Activated CD4-positive, CD25-positive, alpha-beta regulatory T cell treated with anti-CD3 and anti-CD28 coated beads, Interleukin-2, amount 50 U/mL, for 16 hours (primary cell): ENCODE measurements at regions not wholly inside any gene's neighbourhood (a gene's known extent, or its start where the extent isn't known, plus 50 kb on each side); places are given as distances from the start of the nearest gene placed in this dataset.

ENCODE experiments used
- DNase-seq: peaks from one replicate; pipeline ENCODE4 v3.0.0-alpha.2; 2020; ENCODE audit warnings: low read depth, low spot score

DNA sequence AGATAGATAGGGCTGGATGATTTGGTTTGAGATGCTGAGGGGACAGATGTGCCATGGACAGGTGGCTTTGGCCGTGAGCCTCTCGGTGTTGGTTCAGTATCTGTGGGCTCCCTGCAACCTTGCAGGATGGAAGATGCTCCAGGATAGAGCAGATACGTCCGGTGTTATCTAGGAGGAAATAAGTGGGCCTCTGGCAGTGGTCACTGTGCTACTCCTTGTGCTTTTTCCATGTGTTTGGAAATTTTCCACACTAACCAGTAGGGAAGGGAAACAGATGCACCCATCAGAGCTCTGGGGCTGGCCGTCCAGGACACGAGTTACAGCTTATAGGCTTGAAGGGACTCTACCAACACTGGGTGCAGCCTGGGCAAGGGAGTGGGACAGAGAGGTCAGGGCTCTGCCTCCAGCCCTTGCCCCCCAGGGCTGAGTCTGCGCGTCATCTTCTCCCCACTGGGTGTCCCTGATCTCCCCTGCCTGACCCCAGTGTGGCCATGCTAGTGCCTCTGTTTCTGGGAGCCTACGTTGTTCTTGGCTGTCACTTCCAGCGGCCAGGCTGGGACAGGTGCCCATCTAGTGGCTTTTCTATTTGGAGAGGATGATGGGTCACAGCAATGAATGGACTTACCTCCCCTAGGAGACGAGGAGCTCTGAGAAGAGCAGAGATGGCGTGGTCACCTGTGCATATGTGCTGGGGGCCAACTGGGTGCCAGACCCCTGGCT, 166.9 kb downstream of the SEC14L1 start:
- no peak for DNase-seq

- no peak for DNase-seq
These were observed 168.3 kb downstream of the SEC14L1 start for GRCh38 chr17:77308861-77309726.

DNA sequence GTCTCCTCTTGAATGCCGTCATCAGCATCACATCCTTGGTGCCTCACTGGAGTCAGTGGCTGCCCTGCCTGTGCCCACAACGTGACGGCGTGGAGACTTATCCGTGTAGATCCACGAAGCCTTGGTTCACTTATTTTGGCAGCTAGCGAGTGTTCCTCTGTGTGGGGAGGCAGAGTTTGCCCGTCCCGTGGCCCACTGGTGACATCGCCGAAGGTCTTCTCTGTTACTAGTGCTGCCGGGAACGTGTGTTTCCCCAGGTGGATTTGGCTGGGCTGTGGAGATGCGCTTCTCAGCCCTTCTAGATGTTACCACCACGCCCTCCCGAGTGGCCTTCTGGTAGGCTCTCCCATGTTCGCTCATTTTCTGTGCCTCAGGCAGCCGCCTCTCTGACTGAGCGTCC, 169.6 kb downstream of the SEC14L1 start:
- no peak for DNase-seq

- no peak for DNase-seq
These were observed 170.7 kb downstream of the SEC14L1 start for GRCh38 chr17:77311371-77311981.

DNA sequence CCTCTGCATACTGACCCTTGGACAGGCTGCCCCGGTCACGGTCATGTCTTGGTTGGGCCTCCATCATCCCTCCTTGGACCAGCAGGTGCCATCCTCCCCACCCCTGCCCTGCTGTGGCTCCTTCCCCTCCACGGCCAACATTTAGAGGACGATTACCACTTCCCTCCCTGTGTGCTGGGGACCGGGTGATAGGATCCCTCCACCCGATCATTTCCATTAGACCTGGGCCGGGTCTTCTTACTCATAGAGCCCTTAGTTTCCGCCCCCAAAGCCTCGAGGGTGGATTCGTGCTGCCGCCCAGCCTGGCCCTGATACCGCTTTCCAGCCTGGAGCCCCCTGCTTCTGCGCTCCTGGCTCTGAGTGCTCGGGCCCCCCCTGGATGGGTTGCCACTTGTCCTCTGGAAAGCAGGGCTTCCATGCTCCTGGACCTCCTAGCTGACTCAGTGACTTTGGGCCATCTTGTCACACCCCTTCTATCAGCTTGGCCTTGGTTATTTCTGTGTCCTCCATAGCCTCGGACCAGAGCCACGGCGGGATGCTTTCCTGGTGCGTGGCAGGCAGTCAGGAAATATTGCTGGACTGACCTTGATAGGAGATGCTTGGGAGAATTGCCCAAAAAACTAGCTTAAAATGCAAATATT, 171.4 kb downstream of the SEC14L1 start:
- no peak for DNase-seq

DNA sequence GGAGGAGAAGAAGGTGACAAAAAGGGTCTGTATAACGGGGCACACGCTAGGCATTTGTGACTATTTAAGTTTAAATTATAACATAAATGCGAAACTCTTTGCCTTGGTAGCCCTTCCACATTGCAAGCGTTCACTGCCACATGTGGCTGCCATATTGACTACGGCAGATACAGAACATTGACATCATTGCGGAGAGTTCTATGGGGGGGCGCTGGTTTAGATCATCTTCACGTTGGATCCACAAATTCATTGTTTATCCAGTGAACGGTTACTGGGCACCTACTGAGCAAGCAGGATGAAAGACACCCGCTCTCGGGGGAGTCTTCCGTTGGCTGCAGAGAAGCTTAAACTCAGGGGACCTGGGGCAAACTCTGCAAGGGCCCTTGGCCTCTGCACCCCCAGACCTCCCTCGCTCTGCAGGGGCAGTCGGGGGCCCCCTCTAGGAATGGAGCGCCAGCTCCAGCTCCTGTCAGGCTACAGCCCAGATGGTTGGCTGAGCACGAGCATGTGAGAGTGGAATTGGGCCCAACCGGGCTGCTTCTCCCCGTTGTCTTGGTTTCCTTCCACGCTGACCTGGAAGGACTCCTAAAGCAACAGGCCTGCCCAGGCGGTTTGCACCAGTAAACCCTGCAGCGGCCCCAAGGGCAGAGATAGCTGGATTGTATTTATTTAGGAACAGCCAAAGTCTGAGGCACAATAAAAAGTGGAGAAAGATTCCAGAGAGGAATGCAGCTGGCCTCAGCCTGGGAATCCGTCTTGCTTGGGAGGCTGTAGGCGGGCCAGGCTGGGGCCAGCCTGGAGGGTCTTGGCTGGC, 172.2 kb downstream of the SEC14L1 start:
- DNase-seq = no peak

GRCh38 chr17:77313831-77314230, 173.1 kb downstream of the SEC14L1 start:
- DNase-seq = no peak

DNA sequence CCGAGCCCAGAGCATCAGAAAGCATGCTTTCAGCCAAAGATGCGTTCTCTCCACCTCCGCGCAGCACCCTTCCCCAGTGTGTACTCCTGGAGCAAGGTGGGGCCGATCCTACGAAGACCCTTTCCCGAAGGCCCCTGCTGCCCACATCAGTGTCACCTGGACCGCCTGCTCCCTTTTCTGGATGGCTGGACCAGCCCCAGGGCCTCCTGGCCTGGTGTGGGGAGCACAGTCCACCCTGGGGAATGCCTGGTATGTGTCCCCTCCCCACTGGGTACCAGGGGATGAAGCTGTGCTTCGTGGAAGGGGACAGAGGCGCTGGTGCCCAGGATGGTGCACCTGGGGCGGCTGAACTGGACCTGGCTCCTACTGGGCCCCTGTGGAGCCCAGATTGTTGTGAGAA, 173.8 kb downstream of the SEC14L1 start:
- DNase-seq = no peak

DNA sequence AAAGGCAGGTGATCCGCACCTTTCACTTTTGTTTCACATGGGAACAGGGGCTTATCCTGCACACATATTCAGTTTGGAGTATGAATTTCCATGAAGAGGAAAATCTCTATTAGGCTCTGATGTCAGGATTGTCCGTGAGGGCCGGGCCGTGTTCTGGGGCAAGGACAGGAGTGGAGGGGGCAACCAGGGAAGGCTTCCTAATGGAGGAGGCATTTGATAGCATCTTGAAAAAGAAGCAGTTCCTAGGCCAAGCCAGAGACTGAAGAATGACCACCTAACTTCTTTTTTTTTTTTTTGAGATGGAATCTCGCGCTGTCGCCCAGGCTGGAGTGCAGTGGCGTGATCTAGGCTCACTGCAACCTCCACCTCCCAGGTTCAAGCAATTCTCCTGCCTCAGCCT, 174.2 kb downstream of the SEC14L1 start:
- no peak for DNase-seq

DNA sequence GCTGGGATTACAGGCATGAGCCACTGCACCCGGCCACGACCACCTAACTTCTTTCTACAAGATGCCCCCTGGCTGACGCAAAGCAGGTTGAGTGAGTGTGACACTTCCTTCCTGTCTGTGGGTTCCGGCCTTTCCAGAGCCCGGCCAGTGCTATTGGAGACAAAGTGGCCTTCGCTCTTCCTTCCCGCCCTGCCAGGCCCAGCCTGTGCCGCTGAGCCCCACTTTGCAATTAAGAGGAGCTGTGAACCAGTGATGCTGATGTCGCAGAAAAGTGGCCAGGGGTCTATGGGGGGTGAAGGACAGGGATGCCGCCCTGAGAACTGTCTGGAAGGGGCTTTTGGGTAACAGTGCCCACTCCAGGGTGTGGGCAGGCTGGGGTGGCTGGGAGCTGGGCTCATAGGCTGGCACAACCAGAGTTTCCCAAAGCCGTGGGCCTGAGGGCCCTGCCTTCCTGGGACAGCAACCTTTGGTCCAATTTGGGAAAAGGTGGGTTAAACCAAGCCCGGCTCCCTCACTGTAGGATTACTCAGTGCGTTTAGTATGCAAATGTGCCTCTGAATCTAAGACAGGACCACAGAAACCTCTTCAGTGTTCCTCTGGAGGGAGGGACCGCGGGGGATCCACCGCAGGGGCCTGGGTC, 174.9 kb downstream of the SEC14L1 start:
- DNase-seq = no peak

DNA sequence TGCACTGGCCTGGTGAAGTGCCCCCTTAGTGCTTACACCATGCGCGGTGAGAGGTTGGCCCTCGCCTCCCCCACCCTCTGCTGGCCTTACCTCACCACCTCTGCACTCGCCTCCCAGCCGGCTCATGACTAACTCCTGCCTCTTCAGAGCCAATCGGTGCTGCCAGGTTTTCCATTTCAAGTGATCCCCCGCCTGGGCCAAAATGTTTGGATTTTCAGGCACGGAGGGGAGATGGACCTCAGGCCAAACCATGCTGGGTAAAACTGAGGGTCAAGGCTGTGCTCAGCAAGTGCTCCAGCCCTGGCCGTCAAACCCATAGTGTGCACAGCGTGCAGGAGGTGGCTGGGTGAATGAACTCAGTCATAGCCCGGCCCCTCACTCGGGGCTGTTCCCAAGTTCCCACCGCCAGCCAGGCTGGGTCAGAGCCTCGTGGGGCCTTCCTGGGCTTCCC, 175.4 kb downstream of the SEC14L1 start:
- no peak for DNase-seq

DNA sequence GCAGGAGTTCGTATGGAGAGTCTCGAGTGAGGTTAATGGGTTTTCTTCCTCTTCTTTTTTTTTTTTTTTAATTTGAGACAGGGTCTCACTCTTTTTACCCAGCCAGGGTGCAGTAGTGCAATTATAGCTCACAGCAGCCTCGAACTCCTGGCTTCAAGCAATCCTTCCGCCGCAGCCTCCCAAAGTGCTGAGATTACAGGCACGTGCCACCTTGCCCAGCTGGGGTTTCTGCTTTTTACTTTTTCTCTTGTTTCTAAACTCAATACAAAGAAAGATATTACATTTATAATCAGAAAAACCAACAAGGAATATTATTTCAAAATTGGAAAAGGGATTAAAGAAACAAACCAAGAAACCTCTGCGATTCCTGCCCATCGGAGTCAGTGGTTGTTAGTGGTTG, 175.9 kb downstream of the SEC14L1 start:
- no peak for DNase-seq

- DNase-seq = no peak
These were observed 176.5 kb downstream of the SEC14L1 start for GRCh38 chr17:77317091-77317750.

DNA sequence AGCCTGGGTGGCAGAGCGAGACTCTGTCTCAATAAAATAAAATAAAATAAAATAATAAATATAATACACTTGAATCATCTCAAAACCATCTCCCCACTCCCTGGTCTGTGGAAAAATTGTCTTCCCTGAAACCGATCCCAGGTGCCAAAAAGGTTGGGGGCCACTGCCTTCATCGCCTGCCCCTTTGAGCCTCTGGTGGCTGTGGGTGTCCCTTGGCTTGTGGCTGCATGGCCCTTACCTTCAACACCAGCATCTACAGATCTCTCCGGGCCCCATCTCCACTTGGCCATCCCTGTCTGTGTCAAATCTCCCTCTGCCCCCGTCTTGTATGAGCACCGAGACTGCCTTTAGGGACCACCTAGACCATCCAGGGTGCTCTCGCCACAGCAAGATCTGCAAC, 177.3 kb downstream of the SEC14L1 start:
- no peak for DNase-seq

- DNase-seq = no peak
These were observed 177.9 kb downstream of the SEC14L1 start for GRCh38 chr17:77318491-77319210.

DNA sequence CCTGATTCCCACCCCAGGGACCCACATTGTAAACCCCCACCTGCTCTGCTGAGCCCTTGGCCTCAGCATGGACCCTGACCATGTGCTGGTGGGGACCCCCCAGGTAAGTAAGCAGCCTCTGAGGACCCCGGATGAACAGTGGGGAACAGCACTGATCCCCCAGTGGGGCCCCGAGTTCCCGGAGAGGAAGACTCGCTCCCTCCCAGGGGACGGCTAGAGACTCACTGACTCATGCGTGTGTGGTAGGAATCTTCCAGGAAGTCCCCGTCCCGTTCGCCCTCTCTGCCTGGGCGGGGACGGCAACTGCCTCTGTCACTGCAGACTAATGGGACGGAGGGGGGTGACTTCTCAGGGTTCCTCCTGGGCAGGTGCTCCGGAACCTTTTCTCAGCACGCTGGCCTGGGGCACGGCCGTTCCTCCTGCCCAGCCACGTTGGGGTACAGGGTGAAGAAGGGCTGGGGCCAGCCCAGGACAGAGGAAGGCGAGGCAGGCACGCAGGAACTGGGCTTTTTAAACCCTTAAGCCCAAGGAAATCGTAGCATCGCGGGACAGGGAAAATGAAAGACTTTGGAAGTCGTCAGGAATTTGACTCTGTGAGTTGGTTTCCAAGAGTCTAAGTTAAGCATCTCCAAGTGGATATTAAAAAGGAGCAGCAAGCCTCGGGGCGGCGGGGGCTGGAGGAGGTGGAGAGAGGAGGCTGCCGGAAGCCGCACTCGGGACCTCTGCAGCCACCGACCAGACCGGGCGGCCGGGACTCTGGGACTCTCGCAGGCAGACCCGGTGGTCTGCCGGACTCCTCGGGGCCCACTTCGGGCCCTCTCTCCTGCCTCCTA, 178.7 kb downstream of the SEC14L1 start:
- DNase-seq = no peak

- DNase-seq = no peak
These were observed 179.3 kb downstream of the SEC14L1 start for GRCh38 chr17:77320044-77320440.

DNA sequence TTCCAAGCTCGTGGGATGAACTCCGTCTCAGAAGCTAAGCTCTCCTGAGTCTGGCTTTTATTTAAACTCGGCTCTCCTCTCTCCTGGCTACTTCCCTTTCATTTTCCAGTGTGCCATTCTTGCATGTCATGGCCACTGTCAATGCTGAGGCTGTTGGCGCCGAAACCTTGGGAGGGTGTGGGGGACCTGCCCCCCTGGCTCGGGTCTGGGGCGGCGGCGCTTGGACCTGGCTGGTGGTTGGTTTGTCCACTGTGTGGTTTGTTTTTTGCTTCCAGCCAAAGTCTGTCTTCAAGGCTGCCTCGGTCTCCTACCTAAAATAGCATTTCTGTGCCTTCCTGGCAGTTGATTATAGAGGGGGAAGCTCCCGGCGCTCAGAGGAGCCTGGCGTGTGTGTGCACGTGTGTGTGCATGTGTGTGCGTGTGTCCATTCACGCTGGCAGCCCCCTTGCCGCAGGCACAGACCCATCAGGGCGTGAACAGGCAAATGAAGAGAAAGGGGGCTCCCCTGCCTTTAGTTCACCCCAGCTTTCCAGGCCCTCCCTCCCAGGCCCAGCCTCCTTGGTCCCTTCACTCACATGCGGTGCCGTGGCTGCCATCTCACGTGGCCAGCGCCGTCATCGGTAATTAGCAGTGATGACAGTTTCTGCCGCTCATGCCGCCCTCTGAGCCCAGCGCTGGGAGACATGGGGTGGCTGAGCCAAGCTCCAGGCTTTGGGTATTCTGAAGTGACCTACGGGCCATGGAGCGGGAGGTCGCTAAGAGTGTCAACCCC, 179.9 kb downstream of the SEC14L1 start:
- no peak for DNase-seq
